Uterus (tissue), 2 donors: ENCODE measurements at regions not wholly inside any gene's neighbourhood (a gene's known extent, or its start where the extent isn't known, plus 50 kb on each side); places are given as distances from the start of the nearest gene placed in this dataset.

Experiments used
- CTCF ChIP-seq, 4 experiments: fragments of 200-600 bp in 2 of 4; fragments of 450-650 bp in 2 of 4; sonication (generic) in 2 of 4; IDR thresholded peaks; one replicate each; pipeline ENCODE4 v1.5.1; 2016 to 2019; ENCODE audit warnings: antibody characterized with exemption in 4 of 4, mild to moderate bottlenecking in 2 of 4, moderate library complexity in 1 of 4
- POLR2A ChIP-seq, 2 donors: fragments of 450-650 bp; IDR thresholded peaks; one replicate each; pipeline ENCODE4 v1.6.1; 2016; ENCODE audit warnings: antibody characterized with exemption in 2 of 2, mild to moderate bottlenecking in 1 of 2, moderate library complexity in 1 of 2

DNA sequence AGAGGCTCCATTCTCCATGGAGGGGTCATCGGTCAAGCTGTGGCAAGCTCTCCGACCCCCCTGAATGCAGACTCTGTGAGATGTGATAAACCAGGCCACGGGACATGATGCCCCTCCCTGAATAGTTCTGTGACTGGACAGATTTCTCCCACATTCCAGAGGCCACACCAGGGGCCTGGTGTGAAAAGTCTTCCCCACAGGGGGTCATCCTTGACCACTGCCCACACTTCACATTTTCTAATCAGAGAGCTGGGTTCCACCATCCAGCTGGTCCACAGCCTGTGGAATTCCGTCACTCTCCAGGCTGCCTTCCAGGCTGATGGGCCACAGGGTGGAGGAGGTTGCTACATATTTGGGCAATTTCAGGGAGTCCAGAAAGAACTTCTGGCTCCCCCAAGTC is 51.3 kb upstream of the CYRIA start:
- TF ChIP-seq CTCF (IDR thresholded peaks at IDR 0.05) (no peak), POLR2A (IDR thresholded peaks at IDR 0.05) (no peak)
